ENCODE measurements at regions not wholly inside any gene's neighbourhood (a gene's known extent, or its start where the extent isn't known, plus 50 kb on each side); places are given as distances from the start of the nearest gene placed in this dataset.

DNA sequence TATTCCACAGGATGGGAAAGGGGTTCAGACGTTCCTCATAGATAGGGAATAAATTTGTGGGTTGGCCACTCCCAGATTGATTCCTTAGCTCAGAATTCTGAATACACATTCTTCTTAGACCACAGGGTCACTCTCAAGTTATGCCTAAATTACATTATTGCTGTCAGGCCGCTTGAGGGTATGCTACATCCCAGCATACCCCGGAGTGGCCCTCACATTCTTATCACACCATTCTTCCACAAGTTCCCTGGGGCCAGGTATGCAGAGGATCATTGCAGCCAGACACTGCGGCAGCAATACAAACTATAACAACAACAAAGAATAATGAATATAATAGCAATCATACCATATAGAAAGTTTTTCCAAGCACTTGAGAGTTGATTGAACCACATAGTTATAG is 237.9 kb upstream of the SOX4 start:
- TF ChIP-seq, protein P1, sequence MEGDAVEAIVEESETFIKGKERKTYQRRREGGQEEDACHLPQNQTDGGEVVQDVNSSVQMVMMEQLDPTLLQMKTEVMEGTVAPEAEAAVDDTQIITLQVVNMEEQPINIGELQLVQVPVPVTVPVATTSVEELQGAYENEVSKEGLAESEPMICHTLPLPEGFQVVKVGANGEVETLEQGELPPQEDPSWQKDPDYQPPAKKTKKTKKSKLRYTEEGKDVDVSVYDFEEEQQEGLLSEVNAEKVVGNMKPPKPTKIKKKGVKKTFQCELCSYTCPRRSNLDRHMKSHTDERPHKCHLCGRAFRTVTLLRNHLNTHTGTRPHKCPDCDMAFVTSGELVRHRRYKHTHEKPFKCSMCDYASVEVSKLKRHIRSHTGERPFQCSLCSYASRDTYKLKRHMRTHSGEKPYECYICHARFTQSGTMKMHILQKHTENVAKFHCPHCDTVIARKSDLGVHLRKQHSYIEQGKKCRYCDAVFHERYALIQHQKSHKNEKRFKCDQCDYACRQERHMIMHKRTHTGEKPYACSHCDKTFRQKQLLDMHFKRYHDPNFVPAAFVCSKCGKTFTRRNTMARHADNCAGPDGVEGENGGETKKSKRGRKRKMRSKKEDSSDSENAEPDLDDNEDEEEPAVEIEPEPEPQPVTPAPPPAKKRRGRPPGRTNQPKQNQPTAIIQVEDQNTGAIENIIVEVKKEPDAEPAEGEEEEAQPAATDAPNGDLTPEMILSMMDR (IDR thresholded peaks at IDR 0.05; ENCODE audit: borderline replicate concordance, extremely low read depth, low read length, poor library complexity, severe bottlenecking): no peak
- TF ChIP-seq EZH2 (IDR thresholded peaks at IDR 0.05; ENCODE audit: borderline replicate concordance, low read depth, low read length, severe bottlenecking): no peak

All from DND-41 (cell line).